ENCODE measurements at regions not wholly inside any gene's neighbourhood (a gene's known extent, or its start where the extent isn't known, plus 50 kb on each side); places are given as distances from the start of the nearest gene placed in this dataset.

DNA sequence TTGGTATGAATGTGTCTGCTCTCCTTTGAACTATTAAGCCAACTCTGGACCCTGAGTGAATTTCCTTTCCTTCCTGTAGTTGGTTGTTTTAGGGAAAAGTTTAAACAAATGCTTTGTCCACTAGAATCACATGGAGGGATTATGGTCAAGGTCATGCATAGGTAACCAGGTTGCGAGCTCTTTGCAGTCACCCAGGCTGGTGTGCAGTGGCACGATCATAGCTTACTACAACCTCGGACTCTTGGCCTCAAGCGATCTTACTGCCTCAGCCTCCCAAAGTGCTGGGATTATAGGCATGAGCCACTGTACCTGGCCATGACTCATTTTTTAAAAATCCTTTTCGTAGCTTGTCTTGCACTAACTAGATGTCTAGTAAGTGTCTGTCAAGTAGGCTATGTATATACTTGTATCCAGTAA, 88.0 kb upstream of the SOX4 start:
- no peak for TF ChIP-seq POLR2A (IDR thresholded peaks at IDR 0.05)
- TF ChIP-seq, protein P1, sequence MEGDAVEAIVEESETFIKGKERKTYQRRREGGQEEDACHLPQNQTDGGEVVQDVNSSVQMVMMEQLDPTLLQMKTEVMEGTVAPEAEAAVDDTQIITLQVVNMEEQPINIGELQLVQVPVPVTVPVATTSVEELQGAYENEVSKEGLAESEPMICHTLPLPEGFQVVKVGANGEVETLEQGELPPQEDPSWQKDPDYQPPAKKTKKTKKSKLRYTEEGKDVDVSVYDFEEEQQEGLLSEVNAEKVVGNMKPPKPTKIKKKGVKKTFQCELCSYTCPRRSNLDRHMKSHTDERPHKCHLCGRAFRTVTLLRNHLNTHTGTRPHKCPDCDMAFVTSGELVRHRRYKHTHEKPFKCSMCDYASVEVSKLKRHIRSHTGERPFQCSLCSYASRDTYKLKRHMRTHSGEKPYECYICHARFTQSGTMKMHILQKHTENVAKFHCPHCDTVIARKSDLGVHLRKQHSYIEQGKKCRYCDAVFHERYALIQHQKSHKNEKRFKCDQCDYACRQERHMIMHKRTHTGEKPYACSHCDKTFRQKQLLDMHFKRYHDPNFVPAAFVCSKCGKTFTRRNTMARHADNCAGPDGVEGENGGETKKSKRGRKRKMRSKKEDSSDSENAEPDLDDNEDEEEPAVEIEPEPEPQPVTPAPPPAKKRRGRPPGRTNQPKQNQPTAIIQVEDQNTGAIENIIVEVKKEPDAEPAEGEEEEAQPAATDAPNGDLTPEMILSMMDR (IDR thresholded peaks at IDR 0.05) = no peak
